Renal pelvis (tissue), 1 donor: ENCODE measurements at regions not wholly inside any gene's neighbourhood (a gene's known extent, or its start where the extent isn't known, plus 50 kb on each side); places are given as distances from the start of the nearest gene placed in this dataset.
A peak's percentile ranks its signal among the peaks of the same experiment; 100 is the strongest.
"Not testable (repeated sequence)": the region's sequence is repeated elsewhere in the genome, so short reads cannot be mapped to it uniquely, and the experiment has no call there.

Experiments
- DNase-seq: peaks from one replicate; pipeline ENCODE4 v3.0.0-alpha.2; 2013

GRCh38 chr10:130351466-130352290 is 215.5 kb downstream of the GLRX3 start:
- DNase-seq = no peak

- DNase-seq = no peak
Observed at GRCh38 chr10:130352291-130352645, 216.1 kb downstream of the GLRX3 start.

DNA sequence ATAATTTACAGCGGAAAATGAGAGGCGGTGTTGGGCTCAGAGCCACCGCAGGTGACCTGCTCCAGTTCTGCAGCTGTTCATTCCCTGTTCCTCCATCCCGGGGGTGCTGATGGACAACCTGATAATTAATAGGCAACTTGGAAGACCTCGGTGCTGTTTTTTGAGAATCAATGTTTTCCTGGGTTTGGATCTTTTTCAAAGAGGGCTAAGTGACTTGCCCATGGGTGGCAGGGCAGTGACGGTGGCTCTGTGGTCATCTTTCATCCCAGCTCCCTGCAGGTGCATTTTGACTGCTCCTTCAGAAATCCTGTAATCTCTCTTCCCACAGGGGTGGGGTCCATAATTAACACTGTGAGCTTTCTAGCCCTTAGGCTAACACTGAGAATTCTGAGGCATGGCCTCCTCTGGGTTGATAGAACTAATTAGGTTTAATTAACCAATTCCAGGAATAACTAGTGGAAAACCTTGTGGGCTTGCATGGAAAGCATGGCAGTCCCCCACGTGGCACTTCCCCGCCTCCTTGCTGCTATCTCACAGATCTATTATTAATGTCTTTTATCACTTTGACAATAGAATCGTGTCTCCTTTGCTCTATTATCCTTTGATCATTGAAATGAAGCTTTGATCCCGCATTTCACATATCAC is 217.9 kb downstream of the GLRX3 start:
- DNase-seq = no peak

- no peak for DNase-seq
Observed at GRCh38 chr10:130354573-130354954, 218.4 kb downstream of the GLRX3 start.

DNA sequence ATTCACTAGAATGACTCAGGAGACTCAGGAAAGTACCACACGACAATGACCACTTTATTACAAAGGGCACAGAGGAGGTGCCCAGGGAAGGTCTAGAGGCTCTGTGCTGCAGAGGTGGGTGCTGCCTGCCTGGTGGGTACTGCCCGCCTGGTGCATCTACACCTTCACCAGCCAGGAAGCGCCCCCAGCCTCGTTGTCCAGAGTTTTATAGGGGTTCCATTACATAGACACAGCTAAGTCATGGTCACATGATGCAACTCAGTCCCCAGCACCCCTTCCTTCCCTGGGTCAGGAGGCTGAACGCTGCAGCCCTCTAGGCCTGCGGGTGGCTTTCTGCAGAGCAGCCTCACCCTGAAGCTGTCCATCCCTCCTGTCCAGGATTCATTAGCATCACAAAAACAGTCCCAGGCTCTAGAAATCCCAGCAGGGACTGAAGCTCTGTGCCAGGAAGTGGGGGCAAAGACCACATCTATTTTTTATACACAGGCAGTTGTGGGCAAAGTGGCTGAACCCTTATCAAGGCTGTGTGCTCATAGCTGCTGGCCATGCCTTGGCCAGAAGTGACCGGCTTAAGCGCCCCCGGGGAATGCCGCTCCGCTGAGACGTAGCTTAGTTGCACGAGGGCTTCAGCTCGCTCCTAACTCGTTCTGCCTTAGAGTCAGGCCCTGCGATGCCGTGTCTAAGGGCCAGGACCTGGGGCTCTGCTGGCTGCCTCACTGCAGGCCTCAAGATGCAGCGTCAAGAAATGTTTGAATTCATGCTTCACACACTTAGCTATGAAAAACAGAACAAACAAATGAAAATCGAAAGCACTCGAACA is 219.0 kb downstream of the GLRX3 start:
- DNase-seq = no peak

DNA sequence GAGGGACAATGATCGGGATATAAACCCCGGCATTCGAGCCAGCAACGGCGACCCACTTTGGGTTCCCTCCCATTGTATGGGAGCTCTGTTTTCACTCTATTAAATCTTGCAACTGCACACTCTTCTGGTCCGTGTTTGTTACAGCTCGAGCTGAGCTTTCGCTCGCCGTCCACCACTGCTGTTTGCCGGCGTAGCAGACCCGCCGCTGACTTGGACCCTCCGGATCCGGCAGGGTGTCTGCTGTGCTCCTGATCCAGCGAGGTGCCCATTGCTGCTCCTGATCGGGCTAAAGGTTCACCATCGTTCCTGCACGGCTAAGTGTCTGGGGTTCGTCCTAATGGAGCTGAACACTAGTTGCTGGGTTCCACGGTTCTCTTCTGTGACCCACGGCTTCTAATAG is 220.2 kb downstream of the GLRX3 start:
- not testable (repeated sequence) for DNase-seq

GRCh38 chr10:130357226-130357625 is 221.0 kb downstream of the GLRX3 start:
- no peak for DNase-seq

DNA sequence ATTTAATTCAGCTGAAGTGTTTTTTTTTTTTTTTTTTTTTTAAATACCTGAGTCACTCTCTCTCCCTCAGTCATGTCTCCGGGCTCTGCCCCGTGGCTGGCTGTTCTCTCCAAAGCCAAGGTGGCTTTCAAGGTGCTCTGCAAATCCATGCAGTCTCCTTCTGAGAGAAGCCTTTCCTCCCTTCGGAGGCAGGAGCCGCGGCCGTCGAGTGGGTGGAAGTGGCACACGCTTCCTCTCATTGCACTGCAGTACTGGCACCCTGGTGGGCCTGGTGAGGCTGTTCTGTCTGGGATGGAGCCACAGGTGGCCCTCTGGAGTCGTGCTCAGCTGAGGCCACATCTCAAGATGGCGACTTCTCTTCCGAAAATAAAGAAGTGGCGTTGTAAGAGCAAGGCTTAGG is 221.8 kb downstream of the GLRX3 start:
- DNase-seq = no peak

DNA sequence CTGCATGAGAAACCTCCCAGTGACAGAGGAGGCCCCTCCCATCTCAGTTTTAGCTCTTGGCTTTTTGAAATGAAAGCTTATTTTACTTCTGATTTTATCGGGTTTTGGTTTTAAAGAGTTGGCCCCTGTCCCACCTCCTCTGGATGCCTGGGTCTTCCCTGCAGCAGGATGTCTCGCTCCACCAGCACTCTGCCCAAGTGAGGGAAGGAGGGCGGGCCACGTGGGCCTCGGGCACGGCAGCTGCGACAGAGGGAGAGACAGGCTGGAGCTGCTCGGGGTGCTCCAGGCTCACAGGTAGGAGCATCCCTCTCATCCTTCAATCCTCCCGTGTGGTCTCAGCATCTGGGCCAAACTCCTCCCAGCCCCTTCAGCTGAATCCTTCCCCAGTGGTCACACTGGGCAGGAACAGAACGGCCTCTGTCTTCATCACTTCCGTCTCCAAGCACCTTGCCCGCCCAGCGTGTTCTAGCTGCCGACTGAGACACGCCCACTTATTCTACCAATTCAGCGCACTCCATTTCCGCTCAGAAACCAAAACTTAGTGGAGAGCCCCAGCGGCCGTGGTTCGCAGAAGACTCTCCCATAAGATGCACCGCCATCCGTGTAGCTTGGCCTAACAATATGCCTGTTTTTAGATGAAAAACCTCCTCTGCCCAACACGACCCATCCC is 222.9 kb downstream of the GLRX3 start:
- DNase-seq = no peak

GRCh38 chr10:130359711-130360110 is 223.5 kb downstream of the GLRX3 start:
- no peak for DNase-seq

- no peak for DNase-seq
Observed at GRCh38 chr10:130360826-130361311, 224.7 kb downstream of the GLRX3 start.

GRCh38 chr10:130361351-130362105 is 225.3 kb downstream of the GLRX3 start:
- DNase-seq = no peak

DNA sequence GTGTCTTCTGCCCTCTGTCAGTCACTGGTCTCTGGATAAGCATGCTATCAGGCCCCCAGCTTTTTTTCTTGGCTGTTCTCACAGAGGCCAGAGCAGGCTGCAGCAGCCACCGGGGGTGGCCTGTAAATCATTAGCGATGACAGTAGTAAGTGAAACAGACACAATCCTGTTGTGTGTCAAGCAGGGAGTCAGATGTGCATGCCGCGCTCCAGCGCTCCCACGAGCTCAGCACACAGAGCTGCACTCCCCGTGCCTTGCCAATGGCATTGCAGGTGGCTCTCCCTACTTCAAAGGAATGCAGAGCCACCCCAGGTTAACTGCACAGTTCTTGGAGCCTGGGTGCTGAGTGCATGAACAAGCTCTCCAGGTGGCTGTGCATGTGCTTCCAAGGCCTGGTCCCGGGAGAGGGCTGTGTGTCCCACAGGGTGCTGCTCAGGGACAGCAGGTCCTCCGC is 226.1 kb downstream of the GLRX3 start:
- DNase-seq = peak; percentile 83

DNA sequence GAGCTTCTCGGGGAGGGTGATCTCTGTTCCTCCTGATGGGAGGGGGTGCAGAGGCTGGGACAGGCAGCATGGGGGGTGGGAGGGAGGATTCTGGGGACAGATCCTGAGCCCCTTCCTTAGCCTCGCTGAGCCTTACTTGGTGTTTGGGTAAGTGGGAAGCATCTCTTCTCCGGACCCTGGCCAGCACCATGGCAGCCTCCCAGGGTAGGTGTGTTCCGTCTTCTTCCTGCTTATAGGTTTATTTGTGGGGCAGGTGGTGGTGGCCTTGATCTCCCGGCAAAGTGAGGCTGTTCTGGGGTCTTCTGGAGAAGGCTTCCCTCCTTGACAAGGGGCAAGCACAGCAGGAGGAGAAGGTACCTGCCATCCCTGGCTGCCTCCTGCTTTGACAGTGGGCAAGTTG is 226.9 kb downstream of the GLRX3 start:
- DNase-seq = no peak

DNA sequence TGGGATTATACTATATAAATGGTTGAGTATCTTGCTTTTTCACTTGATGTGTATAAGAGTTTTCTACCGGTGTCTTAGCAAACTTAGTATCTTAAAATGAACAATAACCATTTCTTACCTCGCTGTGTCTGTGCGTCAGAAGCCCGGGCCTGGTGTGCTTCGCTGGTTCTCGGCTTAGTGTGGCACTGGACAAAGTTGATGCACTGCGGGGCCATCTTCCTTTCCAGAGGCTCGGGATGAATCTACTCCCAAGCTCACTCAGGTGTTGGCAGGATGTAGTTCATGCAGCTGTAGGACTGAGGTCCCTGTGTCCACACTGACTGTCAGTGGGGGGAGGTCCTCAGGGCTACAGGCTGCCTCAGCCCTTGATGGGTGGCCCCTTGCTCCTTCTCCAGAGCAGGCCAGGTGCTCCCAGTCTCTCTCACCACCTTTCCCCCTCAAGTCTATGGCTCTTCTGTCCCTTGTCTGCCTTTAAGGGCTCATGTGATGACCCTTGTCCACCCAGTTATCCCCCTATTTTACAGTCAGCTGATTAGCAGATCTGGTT is 227.8 kb downstream of the GLRX3 start:
- no peak for DNase-seq

DNA sequence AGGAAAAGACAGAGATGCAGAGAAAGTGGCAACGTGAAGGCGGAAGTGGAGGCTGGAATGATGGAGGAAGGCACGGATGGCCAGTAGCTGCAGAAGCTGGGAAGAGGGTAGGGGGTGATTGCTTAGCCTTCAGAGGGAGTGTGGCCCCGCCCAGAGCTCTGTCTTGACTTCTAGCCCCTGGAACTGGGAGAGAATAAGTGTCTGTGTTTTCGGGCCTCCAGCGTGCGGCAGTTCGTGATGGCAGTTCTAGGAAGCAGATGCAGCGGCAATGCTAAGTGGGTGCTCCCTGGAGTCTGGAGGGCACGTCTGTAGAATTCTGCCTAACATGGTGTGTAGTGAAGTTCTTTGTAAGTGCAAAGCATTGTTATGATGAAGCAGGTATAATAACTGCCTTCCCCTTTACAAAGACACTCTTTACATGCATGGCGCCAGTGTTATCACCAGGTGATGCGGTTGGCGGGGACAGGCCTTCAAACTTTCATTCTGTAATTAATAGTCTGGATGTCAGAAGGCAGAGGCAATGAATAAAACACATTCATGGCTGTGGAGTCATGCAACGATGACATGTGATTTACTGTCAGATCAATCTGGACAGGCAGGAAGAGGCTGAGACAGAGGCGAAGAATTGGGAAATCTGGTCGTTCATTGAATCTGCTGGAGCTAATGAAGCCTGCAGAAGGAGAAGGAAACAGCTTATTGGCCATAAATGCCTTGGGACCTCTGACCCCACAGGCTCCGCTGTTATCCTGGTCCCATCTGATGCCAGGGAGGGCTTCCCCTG is 228.6 kb downstream of the GLRX3 start:
- DNase-seq = no peak

DNA sequence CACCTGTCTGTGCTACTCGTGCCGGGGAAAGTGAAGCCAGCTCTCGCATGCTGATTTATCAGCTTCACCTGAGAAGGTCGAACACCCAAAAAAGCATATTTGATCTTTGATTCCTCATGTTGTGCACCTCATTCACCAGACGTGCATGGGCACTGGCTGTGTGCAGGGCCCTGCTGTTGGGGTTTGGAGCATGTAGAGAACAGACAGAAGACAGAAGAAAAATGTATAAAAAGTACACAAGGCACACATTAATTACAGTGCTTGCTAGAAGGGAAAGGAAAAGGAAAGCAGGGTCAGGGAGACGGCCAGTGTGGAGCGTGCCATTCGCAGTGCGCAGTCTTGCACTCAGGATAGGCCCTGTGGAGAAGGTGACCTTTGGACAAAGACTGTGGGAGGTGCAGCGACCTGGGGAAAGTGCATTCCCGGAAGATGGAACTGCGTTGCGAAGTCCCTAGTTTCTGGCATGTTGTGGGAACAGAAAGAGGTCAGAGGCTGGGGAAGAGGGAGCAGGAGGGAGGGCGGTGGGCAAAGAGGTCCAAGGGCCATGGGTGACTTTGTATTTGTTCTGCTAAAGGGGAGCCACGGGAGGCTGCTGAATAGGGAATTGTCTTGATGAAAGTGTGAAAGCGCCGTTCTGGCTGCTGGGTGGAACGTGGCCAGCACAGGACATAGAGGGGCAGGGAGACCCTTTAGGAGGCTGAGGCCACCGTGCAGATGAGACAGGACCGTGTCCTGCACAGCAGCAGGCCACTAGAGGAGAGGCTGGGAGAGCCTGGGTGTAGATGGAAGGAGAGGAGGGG is 232.8 kb downstream of the GLRX3 start:
- no peak for DNase-seq

DNA sequence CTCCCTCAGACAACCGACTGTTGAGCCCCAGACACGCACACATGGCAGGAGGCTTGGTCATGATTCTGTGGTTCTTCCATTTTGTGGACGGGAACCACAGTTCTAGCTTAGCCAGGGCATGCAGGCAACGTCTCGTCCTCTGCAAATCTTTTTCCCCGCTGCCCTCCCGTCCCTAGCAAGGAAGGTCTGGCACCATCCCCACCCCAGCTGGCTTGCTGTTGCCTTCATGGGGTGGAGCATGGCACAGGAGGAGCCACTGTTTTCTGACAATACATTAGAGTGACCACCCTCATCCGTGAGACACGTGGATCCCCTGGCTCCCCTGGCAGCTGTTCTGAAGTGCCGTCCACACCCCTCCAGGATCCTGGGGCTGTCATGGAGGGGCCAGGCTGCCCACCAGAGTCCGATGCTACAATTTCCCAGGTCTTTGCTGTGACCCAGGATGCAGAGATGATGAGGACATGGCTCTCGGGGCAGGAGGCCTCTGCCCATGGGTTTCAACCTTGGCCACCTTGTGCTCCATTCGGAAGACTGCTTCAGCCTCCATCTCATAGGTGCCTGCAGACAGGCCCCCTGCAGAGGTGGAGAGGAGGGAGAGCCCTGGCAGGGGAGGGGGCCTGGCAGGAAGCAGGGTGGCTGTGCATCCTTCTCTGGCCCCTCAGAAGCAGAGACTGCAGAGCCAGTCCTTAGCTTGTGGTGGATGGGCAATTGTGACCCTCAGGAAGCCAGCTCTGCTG is 233.6 kb downstream of the GLRX3 start:
- no peak for DNase-seq

- DNase-seq = no peak
Observed at GRCh38 chr10:130370721-130371120, 234.5 kb downstream of the GLRX3 start.
